ENCODE measurements at regions not wholly inside any gene's neighbourhood (a gene's known extent, or its start where the extent isn't known, plus 50 kb on each side); places are given as distances from the start of the nearest gene placed in this dataset.
"Not testable (repeated sequence)": the region's sequence is repeated elsewhere in the genome, so short reads cannot be mapped to it uniquely, and the experiment has no call there.

DNA sequence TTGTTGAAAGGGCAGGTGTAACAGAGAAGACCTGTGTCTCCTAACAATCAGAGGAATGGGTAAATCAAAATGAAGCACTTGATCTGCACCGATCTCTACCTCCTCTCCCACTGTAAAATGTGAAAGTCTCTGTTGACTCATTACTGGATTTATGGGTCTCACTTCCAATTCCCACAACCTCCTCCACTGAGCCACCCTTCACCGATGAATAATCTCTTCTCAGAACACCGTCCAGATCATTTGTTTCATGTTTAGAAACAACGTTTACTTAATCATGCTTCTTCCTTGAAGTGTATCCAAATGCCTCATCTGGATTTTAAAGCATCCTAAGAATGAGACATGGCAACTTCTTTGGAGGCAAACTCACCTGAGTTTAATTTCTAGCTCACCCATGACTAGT is 643.6 kb downstream of the ETS1 start:
- Mint-ChIP-seq H3K4me3 (no peak overlapping the region), H3K27ac (no peak overlapping the region), H3K4me1 (peaks cover 7% of the 10 kb centered on the region), H3K27me3 (peaks cover 9% of the 10 kb centered on the region), H3K9me3 (peaks cover 4% of the 10 kb centered on the region), H3K36me3 (ENCODE audit: low read depth) (peaks cover 1% of the 10 kb centered on the region)
- intact Hi-C loops (cut with micrococcal nuclease) = no loop called here
- DNase-seq = no peak

DNA sequence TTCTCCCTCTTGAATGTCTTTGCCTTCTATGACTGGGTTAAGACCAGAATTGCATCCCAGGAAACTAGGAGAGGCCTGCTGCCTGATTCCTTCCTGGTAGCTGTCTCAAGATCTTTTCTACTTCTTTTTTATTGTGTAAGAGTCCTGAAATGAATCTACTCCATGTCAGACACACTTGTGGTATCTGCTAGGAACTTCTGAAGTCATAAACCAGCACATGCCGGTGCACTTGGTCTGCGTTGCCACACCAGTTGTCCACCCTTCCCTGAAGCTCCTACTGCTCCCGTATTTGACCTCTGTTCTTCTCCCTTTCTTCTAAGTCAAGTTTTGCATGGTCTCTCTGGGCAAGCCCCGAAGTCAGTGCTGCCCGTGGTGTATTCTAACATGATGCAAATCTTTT is 644.2 kb downstream of the ETS1 start:
- H3K4me3 Mint-ChIP-seq = no peak overlapping the region
- intact Hi-C loops (cut with micrococcal nuclease) = no loop called here
- no peak for DNase-seq

DNA sequence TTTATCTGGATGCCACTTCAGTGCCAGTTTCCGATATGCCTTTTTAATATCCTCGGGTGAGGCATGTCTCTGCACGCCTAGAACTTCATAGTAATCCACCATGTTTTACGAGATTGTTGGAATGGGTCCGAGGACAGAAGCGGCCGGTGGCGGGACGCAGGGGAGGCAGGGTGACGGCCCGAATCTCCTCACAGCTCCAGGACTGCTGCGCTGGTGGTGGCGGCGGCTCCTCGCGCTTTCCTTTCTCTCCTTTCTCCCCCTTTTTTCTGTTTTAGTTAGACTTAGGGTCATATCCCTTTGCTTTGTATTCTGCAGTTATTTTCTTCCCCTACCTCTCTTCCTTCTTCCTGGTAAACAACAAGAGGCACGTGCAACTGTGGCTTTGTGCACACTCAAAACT is 645.8 kb downstream of the ETS1 start:
- H3K4me1 Mint-ChIP-seq; intact Hi-C loops (cut with micrococcal nuclease); H3K4me3 Mint-ChIP-seq; H3K27me3 Mint-ChIP-seq; H3K9me3 Mint-ChIP-seq; H3K27ac Mint-ChIP-seq; DNase-seq; H3K36me3 Mint-ChIP-seq (ENCODE audit: low read depth): not testable (repeated sequence)

More for the DNA sequence above, 644.2 kb downstream of the ETS1 start:
- Mint-ChIP-seq H3K9me3 (peaks cover 4% of the 10 kb centered on the region), H3K4me1 (peaks cover 7% of the 10 kb centered on the region), H3K27ac (no peak overlapping the region), H3K36me3 (ENCODE audit: low read depth) (peaks cover 1% of the 10 kb centered on the region), H3K27me3 (peaks cover 6% of the 10 kb centered on the region)

DNA sequence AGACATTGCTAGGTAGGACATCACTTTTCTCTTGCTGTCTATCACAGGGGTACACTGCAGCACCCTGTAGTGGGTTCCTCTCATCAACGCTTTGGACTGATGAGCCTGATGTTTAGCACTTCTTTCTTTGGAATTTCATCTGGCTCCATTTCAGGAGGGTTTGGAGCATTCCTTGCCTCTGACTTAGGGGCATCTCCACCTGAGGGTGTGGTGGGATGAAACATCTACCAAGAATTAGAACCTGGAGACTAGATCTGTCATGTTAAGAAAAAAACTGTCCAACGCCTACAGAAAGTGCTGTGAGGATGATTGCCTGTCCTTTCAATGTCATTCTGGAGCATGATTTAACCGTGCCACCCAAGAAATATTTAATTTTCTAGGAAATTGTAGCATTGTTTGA is 648.4 kb downstream of the ETS1 start:
- H3K27me3 Mint-ChIP-seq = peaks cover 5% of the 10 kb centered on the region
- intact Hi-C loops (cut with micrococcal nuclease) = no loop called here

DNA sequence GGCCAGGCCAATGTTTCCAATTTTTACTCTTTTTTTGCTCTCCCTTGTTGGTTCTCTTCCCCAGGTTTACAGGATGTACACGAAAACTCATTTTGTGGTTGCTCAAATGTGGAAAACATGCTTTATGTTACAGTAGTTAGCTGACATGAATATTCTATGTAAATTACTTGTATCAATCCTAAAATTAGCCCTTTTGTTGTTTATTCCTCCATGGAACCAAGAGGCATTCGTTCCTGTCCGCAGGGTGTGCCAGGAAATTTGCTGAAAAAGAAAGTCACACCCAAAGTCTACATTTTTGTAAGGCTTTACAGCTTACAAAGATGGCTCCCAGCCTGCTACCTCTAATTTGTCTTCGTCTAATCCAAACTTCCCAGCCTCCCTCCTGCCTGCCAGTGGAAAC is 652.3 kb downstream of the ETS1 start:
- DNase-seq = no peak
- intact Hi-C loops (cut with micrococcal nuclease) = no loop called here
- no peaks in the 10 kb centered on the region for H3K4me1 Mint-ChIP-seq
- H3K27ac Mint-ChIP-seq = no peak overlapping the region
- H3K9me3 Mint-ChIP-seq = no peaks in the 10 kb centered on the region
- H3K4me3 Mint-ChIP-seq = no peak overlapping the region
- H3K27me3 Mint-ChIP-seq = no peaks in the 10 kb centered on the region
- H3K36me3 Mint-ChIP-seq (ENCODE audit: low read depth) = no peaks in the 10 kb centered on the region

More for the DNA sequence above, 648.4 kb downstream of the ETS1 start:
- Mint-ChIP-seq H3K4me3 (no peak overlapping the region), H3K27ac (no peak overlapping the region), H3K36me3 (ENCODE audit: low read depth) (peaks cover 1% of the 10 kb centered on the region), H3K4me1 (peaks cover 6% of the 10 kb centered on the region), H3K9me3 (peaks cover 4% of the 10 kb centered on the region)
- DNase-seq = no peak

DNA sequence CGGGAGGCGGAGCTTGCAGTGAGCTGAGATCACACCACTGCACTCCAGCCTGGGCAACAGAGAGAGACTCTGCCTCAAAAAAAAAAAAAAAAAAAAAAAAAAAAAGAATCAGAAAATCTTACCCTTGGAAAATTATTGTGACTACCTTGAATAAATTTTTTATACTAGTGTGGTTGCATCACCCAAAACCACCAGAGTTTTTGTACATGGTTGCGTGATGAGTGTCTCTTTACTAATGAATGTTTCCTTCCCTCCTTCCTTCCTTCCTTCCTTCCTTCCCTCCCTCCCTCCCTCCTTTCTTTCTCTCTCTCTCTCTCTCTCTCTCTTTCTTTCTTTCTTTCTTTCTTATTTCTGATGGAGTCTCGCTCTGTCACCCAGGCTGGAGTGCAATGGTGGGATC is 653.4 kb downstream of the ETS1 start:
- not testable (repeated sequence) for H3K27ac Mint-ChIP-seq

DNA sequence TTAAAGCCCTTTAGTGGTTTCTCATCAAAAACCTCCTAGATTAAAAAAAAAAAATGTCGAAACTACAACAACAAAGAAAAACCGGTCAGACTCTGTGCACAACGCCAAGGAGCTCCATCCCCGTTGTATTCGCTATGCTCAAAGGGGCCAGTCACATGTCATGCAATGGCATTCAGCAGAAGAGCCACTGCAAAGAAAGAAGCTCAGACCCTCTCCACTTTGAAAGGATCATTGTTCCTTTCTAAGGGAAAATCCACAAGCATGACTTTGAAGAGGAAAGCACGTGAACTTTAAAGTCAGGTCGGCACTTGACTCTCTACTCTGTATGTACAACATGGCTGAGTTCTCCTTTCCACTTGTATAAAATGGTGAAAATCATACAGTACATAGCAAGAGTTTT is 655.6 kb downstream of the ETS1 start:
- Mint-ChIP-seq H3K27ac (no peak overlapping the region), H3K9me3 (no peaks in the 10 kb centered on the region), H3K4me1 (no peaks in the 10 kb centered on the region), H3K36me3 (ENCODE audit: low read depth) (no peaks in the 10 kb centered on the region), H3K4me3 (no peak overlapping the region), H3K27me3 (peaks cover 5% of the 10 kb centered on the region)
- DNase-seq = no peak
- intact Hi-C loops (cut with micrococcal nuclease) = no loop called here

More for the DNA sequence above, 653.4 kb downstream of the ETS1 start:
- DNase-seq; intact Hi-C loops (cut with micrococcal nuclease); H3K36me3 Mint-ChIP-seq (ENCODE audit: low read depth); H3K4me3 Mint-ChIP-seq; H3K27me3 Mint-ChIP-seq; H3K4me1 Mint-ChIP-seq; H3K9me3 Mint-ChIP-seq: not testable (repeated sequence)

DNA sequence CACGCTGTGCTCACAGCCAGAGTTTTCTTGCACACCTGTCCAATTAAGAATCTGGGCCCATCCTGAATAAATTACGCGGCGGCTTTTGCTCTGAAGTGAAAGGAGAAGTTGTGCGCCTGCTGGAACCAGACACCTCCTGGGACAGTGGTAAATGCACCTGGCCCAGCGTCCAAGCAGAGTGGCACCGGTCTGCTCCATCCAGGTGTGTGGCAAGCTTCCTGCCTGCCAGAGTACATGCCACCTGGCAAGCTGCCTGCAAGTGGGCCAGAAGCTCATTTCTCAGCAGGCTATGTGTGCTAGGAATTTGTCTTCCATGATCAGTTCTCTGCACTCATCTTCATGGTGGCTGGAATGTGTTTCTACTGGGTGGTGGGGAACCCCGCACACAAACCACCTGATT is 660.6 kb downstream of the ETS1 start:
- H3K36me3 Mint-ChIP-seq (ENCODE audit: low read depth) = no peaks in the 10 kb centered on the region
- no peak overlapping the region for H3K27ac Mint-ChIP-seq
- no peaks in the 10 kb centered on the region for H3K4me1 Mint-ChIP-seq
- no peak for DNase-seq
- H3K9me3 Mint-ChIP-seq = no peaks in the 10 kb centered on the region
- peaks cover 5% of the 10 kb centered on the region for H3K27me3 Mint-ChIP-seq
- H3K4me3 Mint-ChIP-seq = no peak overlapping the region
- intact Hi-C loops (cut with micrococcal nuclease) = no loop called here

DNA sequence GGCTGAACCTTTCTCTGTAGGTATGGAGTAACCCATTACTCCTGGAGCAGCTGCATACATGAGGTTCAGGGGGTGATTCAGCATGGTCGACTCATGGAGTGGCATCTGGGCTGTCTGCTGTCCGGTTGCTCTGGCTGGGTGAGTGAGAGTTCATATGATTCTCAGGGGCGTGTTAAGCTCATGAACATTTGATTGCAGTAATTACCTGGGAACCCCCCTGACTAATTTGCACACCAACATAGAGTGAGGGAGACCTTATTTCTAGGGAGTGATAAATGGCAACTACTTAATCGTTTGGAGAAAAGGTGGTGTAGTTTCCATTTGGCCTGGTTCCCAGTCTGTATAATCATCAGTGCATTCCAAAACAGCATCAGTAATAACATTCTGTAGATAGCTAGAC is 661.9 kb downstream of the ETS1 start:
- no peak overlapping the region for H3K4me3 Mint-ChIP-seq
- H3K27me3 Mint-ChIP-seq = peaks cover 5% of the 10 kb centered on the region
- intact Hi-C loops (cut with micrococcal nuclease) = no loop called here
- H3K9me3 Mint-ChIP-seq = peaks cover 2% of the 10 kb centered on the region
- H3K36me3 Mint-ChIP-seq (ENCODE audit: low read depth) = no peaks in the 10 kb centered on the region
- H3K27ac Mint-ChIP-seq = no peak overlapping the region
- H3K4me1 Mint-ChIP-seq = no peaks in the 10 kb centered on the region
- DNase-seq = no peak

DNA sequence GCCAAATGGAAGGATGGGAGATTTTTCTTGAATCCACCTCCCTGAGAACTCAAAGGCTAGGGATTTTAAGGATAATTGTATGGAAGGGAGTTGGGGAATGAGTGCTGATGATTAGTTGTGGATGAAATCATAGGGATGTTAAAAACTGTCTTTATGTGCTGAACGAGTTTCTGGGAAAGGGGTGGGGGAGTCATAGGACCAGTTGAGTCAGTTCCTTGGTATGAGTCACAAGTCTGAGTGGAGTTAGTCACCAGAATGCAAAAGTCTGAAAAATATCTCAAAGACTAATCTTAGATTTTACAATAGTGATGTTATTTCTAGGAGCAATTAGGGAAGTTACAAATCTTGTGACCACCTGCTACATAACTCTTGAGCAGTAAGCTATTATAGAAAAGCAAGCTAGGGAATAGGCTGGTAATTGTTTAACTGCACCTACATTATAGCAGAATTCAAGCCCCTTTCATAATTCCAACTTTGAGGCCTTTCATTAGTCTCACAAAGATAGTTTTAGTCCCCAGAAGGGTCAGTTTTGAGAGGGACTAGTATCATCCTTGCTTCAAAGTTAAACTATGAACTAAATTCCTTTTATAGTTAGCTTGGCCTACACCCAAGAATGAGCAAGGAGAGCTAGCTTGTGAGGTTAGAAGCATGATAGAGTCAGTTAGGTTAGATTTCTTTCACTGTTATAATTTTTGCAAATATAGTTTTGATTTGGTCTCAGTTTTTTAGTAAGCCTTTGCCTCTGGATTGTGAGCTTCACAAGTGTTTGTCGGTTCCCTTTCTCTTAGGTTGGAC is 668.0 kb downstream of the ETS1 start:
- H3K27ac Mint-ChIP-seq = no peak overlapping the region
- H3K4me3 Mint-ChIP-seq = no peak overlapping the region
- no peaks in the 10 kb centered on the region for H3K4me1 Mint-ChIP-seq
- H3K9me3 Mint-ChIP-seq = peaks cover 26% of the 10 kb centered on the region
- intact Hi-C loops (cut with micrococcal nuclease) = no loop called here
- no peaks in the 10 kb centered on the region for H3K36me3 Mint-ChIP-seq (ENCODE audit: low read depth)
- no peak for DNase-seq
- peaks cover 1% of the 10 kb centered on the region for H3K27me3 Mint-ChIP-seq

DNA sequence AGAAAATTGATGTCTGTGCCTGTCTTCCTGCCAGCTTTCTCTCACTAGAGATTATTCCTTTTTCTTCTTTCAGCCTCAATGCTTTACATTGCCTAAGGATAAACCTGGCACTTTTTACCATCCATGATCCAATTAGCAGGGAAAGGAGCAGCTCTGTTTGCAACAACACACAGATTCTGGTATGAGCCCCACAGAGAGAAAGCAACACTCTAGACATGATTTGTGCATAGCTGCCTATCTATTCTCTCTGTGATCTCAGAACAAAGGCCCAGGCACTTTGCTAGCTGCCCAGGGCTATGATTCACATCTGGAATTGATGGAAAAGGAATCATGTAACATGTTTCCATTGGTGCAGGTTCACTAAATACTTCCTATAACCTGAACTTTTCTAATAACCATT is 685.0 kb downstream of the ETS1 start:
- no peaks in the 10 kb centered on the region for H3K4me1 Mint-ChIP-seq
- intact Hi-C loops (cut with micrococcal nuclease) = no loop called here
- H3K4me3 Mint-ChIP-seq = no peak overlapping the region
- H3K27me3 Mint-ChIP-seq = no peaks in the 10 kb centered on the region
- no peak overlapping the region for H3K27ac Mint-ChIP-seq
- no peaks in the 10 kb centered on the region for H3K36me3 Mint-ChIP-seq (ENCODE audit: low read depth)
- no peak for DNase-seq
- peaks cover 5% of the 10 kb centered on the region for H3K9me3 Mint-ChIP-seq

DNA sequence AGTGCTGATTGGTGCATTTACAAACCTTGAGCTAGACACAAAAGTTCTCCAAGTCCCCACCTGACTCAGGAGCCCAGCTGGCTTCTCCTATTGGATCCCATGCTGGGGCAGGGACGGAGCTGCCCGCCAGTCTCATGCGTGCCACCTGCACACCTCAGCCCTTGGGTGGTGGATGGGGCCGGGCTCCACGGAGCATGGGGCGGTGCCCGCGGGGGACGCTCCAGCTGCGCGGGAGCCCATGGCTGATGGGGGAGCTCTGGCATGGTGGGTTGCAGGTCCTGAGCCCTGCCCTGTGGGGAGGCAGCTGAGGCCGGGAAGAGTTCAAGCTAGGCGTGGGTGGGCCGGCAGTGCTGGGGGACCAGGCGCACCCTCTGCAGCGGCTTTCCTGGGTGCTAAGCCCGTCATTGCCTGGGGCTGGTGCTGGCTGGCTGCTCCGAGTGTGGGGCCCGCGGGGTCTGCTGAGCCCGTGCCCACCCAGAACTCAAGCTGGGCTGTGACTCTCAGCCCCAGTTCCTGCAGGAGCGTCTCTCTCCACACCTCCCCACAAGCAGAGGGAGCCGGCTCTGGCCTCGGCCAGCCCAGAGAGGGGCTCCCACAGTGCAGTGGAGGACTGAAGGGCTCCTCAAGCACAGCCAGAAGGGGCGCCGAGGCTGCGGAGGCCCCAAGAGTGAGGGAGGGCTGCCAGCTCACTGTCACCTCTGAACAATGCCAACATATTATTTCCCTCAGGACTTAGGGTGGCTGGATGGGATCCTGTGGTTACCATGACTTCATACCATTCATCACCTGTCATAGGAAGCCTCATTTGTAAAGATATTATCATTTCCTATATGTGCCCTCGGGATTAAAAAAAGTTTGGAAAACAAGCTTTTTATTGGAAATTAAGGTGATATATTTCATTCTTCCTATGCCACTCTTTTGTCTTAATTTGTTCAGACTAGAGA is 688.7 kb downstream of the ETS1 start:
- H3K9me3 Mint-ChIP-seq = peaks cover 5% of the 10 kb centered on the region
- intact Hi-C loops (cut with micrococcal nuclease) = no loop called here
- no peak for DNase-seq
- no peak overlapping the region for H3K4me3 Mint-ChIP-seq
- H3K27me3 Mint-ChIP-seq = no peaks in the 10 kb centered on the region
- H3K4me1 Mint-ChIP-seq = no peaks in the 10 kb centered on the region
- no peak overlapping the region for H3K27ac Mint-ChIP-seq
- no peaks in the 10 kb centered on the region for H3K36me3 Mint-ChIP-seq (ENCODE audit: low read depth)

DNA sequence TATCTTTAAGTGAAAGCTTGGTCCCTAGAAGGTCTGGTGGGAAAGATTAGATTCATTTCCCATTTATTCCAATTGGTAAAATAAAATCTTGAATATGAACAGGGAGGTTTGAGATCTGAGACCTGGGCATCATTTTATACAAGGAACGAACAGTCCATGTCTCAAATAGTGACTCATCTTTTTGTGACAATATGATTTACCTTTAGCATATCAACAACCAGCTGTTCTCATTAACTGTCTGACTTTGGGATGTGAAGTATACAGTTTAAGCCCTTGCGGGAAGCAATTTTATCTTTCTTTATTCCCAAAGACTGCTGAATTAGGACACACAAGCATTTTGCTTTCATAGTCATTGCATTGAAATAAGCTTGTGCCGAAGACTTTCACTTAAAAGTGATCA is 691.6 kb downstream of the ETS1 start:
- no peak for DNase-seq
- Mint-ChIP-seq H3K4me1 (no peaks in the 10 kb centered on the region), H3K4me3 (no peak overlapping the region), H3K9me3 (peaks cover 5% of the 10 kb centered on the region), H3K27me3 (no peaks in the 10 kb centered on the region), H3K27ac (no peak overlapping the region), H3K36me3 (ENCODE audit: low read depth) (no peaks in the 10 kb centered on the region)
- intact Hi-C loops (cut with micrococcal nuclease) = no loop called here

DNA sequence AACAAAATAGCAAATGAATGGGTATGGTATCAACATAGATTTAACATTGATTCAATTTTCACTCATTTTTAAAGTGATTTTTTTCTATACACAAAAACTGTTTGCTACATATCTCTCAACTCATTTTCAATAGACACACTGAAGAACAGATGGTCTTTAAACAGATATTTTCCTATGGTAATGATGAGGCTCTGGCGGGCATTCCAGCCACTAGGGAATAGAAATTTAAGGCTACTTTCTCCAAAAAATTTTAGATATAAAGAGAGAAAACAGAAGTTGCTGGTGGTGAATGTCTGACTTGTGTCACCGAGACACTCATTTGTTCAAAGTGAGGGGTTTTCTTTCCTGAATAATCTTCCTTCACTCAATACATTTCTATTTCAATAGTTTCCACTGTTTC is 693.0 kb downstream of the ETS1 start:
- H3K4me3 Mint-ChIP-seq = no peak overlapping the region
- no peak overlapping the region for H3K27ac Mint-ChIP-seq
- no peaks in the 10 kb centered on the region for H3K27me3 Mint-ChIP-seq
- H3K4me1 Mint-ChIP-seq = no peaks in the 10 kb centered on the region
- H3K36me3 Mint-ChIP-seq (ENCODE audit: low read depth) = no peaks in the 10 kb centered on the region
- DNase-seq = no peak
- H3K9me3 Mint-ChIP-seq = peaks cover 5% of the 10 kb centered on the region
- intact Hi-C loops (cut with micrococcal nuclease) = no loop called here

All from activated CD4-positive, alpha-beta T cell treated with anti-CD3 and anti-CD28 coated beads, Interleukin-2, amount 10 ng/mL, durations not matched to agents 24 days and 14 days (primary cell).